B cell (primary cell): ENCODE measurements at regions not wholly inside any gene's neighbourhood (a gene's known extent, or its start where the extent isn't known, plus 50 kb on each side); places are given as distances from the start of the nearest gene placed in this dataset.

Experiments used
- ATAC-seq: fragments of 200-7000 bp; cut with Tn5 transposase; one replicate; pipeline ENCODE4 v1.10.0; 2021; ENCODE audit warnings: low read depth, mild to moderate bottlenecking, moderate number of reproducible peaks, moderate library complexity
- CTCF ChIA-PET: fragments of 350-600 bp; sonication (Branson Sonifier 250); formaldehyde crosslinking; loops from one replicate; lab custom pipeline; 2021; ENCODE audit warnings: antibody characterized with exemption, inconsistent platforms; lab: Charles Lee
- POLR2A ChIA-PET: fragments of 350-600 bp; sonication (Branson Sonifier 250); formaldehyde crosslinking; loops from one replicate; lab custom pipeline; 2021; ENCODE audit warnings: antibody characterized with exemption; lab: Charles Lee
- DNase-seq: peaks from one replicate; pipeline ENCODE4 v3.0.0; 2013
- H2AFZ ChIP-seq: 2 replicates; pipeline ENCODE4 v1.6.1; 2012; ENCODE audit warnings: mild to moderate bottlenecking, low read depth, low read length; ENCODE audit not compliant: insufficient read depth, poor library complexity, severe bottlenecking
- H3K27ac ChIP-seq, 2 donors: 1 replicate in 1 of 2; 2 replicates in 1 of 2; pipeline ENCODE4 v1.5.1; 2012 to 2013; ENCODE audit warnings: low read length in 2 of 2, mild to moderate bottlenecking in 2 of 2, moderate library complexity in 1 of 2
- H3K27me3 ChIP-seq, 4 experiments: fragments of 200-600 bp in 1 of 4; sonication (generic) in 1 of 4; replicated peaks in 1 of 4; 1 replicate in 2 of 4; 2 replicates in 2 of 4; pipeline versions ENCODE4 v1.6.1 to v1.7.0; 2013 to 2016; ENCODE audit warnings: low read length in 3 of 4, mild to moderate bottlenecking in 2 of 4, mixed read lengths in 1 of 4, moderate library complexity in 1 of 4; ENCODE audit not compliant: insufficient read depth in 4 of 4, control insufficient read depth in 3 of 4; ENCODE audit errors: control extremely low read depth in 1 of 4
- H3K36me3 ChIP-seq, 2 experiments: replicated peaks in 1 of 2; 1 replicate in 1 of 2; 2 replicates in 1 of 2; pipeline versions ENCODE4 v1.6.1 to v1.7.1; 2013; ENCODE audit warnings: low read length in 1 of 2; ENCODE audit not compliant: insufficient read depth in 2 of 2, control insufficient read depth in 1 of 2; ENCODE audit errors: control extremely low read depth in 1 of 2, extremely low read depth in 1 of 2
- H3K4me1 ChIP-seq, 2 donors: fragments of 200-600 bp in 1 of 2; sonication (generic) in 1 of 2; 1 replicate in 1 of 2; 2 replicates in 1 of 2; pipeline versions ENCODE4 v1.5.1 to v1.6.1; 2013 to 2017; ENCODE audit warnings: low read length in 2 of 2; ENCODE audit not compliant: control insufficient read depth in 2 of 2, insufficient read depth in 2 of 2
- H3K4me2 ChIP-seq: replicated peaks from 2 replicates; pipeline ENCODE3; 2012; ENCODE audit warnings: mild to moderate bottlenecking, low read depth, low read length; ENCODE audit not compliant: poor library complexity, severe bottlenecking
- H3K4me3 ChIP-seq, 5 experiments: fragments of 200-600 bp in 1 of 5; sonication (generic) in 1 of 5; 1 replicate in 3 of 5; 2 replicates in 2 of 5; pipeline versions ENCODE4 v1.5.1 to v1.7.0; 2011 to 2016; ENCODE audit warnings: low read length in 4 of 5, mild to moderate bottlenecking in 4 of 5, low read depth in 2 of 5, control low read depth in 1 of 5, moderate library complexity in 1 of 5; ENCODE audit not compliant: insufficient read depth in 1 of 5; ENCODE audit errors: control extremely low read depth in 1 of 5, extremely low read depth in 1 of 5
- H3K79me2 ChIP-seq: fragments of 200-600 bp; sonication (generic); one replicate; pipeline ENCODE4 v1.6.0; 2016; ENCODE audit warnings: low read length; ENCODE audit not compliant: control insufficient read depth, insufficient read depth
- H3K9ac ChIP-seq: fragments of 200-600 bp; sonication (generic); 2 replicates; pipeline ENCODE4 v1.6.1; 2017; ENCODE audit warnings: mild to moderate bottlenecking, low read length, moderate library complexity
- H3K9me3 ChIP-seq, 3 donors: one replicate each; pipeline versions ENCODE4 v1.6.1 to v1.7.1; 2013; ENCODE audit warnings: low read length in 2 of 3; ENCODE audit not compliant: control insufficient read depth in 2 of 3, insufficient read depth in 1 of 3; ENCODE audit errors: control extremely low read depth in 1 of 3
- H4K20me1 ChIP-seq: 2 replicates; pipeline ENCODE4 v1.6.0; 2012; ENCODE audit warnings: mild to moderate bottlenecking, low read length; ENCODE audit not compliant: insufficient read depth, control insufficient read depth, poor library complexity, severe bottlenecking
- H3K27ac Mint-ChIP-seq: one replicate; pipeline ENCODE4 v1.8.0; 2021; ENCODE audit warnings: mixed read lengths
- H3K27me3 Mint-ChIP-seq: one replicate; pipeline ENCODE4 v1.8.0; 2021; ENCODE audit warnings: mixed read lengths
- H3K4me1 Mint-ChIP-seq: one replicate; pipeline ENCODE4 v1.8.0; 2021; ENCODE audit warnings: mixed read lengths
- H3K4me3 Mint-ChIP-seq: one replicate; pipeline ENCODE4 v1.8.0; 2021; ENCODE audit warnings: mixed read lengths
- H3K9me3 Mint-ChIP-seq: one replicate; pipeline ENCODE4 v1.8.0; 2022; ENCODE audit warnings: mixed read lengths; ENCODE audit not compliant: insufficient read depth
- CTCF ChIP-seq: fragments of 200-600 bp; IDR thresholded peaks from one replicate; pipeline ENCODE4 v1.8.0; 2022; ENCODE audit warnings: antibody characterized with exemption, mild to moderate bottlenecking
- EZH2 ChIP-seq: IDR thresholded peaks from 2 replicates; pipeline ENCODE4 v1.6.1; 2012; ENCODE audit warnings: borderline replicate concordance, low read depth, mild to moderate bottlenecking, moderate library complexity, low read length; ENCODE audit not compliant: insufficient read depth, poor library complexity, severe bottlenecking
- WGBS: methylation state at CpG from one replicate; pipeline ENCODE4 v1.1.5; 2013; ENCODE audit warnings: missing lambda C conversion rate; ENCODE audit not compliant: insufficient coverage; 5-methylcytosine and 5-hydroxymethylcytosine counted together
- intact Hi-C: fragments of 100-400 bp; cut with micrococcal nuclease; formaldehyde crosslinking; loops from one replicate; pipeline ENCODE4 v1.10.0; 2022

GRCh38 chr6:164795056-164795815 lies 514.2 kb downstream of the C6orf118 start:
- intact Hi-C loops: no loop called here
- H3K4me2 ChIP-seq: no peak overlapping the region
- H2AFZ ChIP-seq: no peak overlapping the region
- no peaks in the 10 kb centered on the region for H3K27me3 Mint-ChIP-seq
- H3K4me3 ChIP-seq: no peak overlapping the region
- CTCF ChIA-PET: no interaction called here
- H3K4me1 ChIP-seq: no peaks in the 10 kb centered on the region
- peaks cover 0 to 3% (median 0%) of the 10 kb centered on the region in 3 donors for H3K9me3 ChIP-seq
- H3K9ac ChIP-seq: no peak overlapping the region
- H3K4me3 Mint-ChIP-seq: no peak overlapping the region
- no peak overlapping the region for H3K27ac ChIP-seq
- no peak for ATAC-seq
- TF ChIP-seq EZH2 (no peak), CTCF (no peak)
- H3K9me3 Mint-ChIP-seq: peaks cover 14% of the 10 kb centered on the region
- H3K36me3 ChIP-seq: no peaks in the 10 kb centered on the region
- H4K20me1 ChIP-seq: no peaks in the 10 kb centered on the region
- DNase-seq: no peak
- H3K4me1 Mint-ChIP-seq: no peaks in the 10 kb centered on the region
- no peak overlapping the region for H3K27ac Mint-ChIP-seq
- POLR2A ChIA-PET: no interaction called here
- 87% methylated on average over 5 of the region's 9 CpGs for WGBS
- no peaks in the 10 kb centered on the region for H3K27me3 ChIP-seq
- H3K79me2 ChIP-seq: no peaks in the 10 kb centered on the region

GRCh38 chr6:164792666-164793065 lies 516.7 kb downstream of the C6orf118 start:
- no peaks in the 10 kb centered on the region for H4K20me1 ChIP-seq
- intact Hi-C loops: no loop called here
- Mint-ChIP-seq H3K4me3 (no peak overlapping the region), H3K27ac (no peak overlapping the region), H3K4me1 (no peaks in the 10 kb centered on the region), H3K9me3 (peaks cover 18% of the 10 kb centered on the region), H3K27me3 (no peaks in the 10 kb centered on the region)
- DNase-seq: no peak
- H3K79me2 ChIP-seq: no peaks in the 10 kb centered on the region
- no peaks in the 10 kb centered on the region for H3K36me3 ChIP-seq
- no peaks in the 10 kb centered on the region for H3K4me1 ChIP-seq
- no peak overlapping the region for H2AFZ ChIP-seq
- no peak for ATAC-seq
- H3K9me3 ChIP-seq: peaks cover 0 to 3% (median 0%) of the 10 kb centered on the region in 3 donors
- WGBS: no CpG with 5 or more reads among the region's 1 CpG
- no peak for TF ChIP-seq EZH2
- TF ChIP-seq CTCF: no peak
- no peak overlapping the region for H3K9ac ChIP-seq
- no peak overlapping the region for H3K4me2 ChIP-seq
- H3K27ac ChIP-seq: no peak overlapping the region
- no peaks in the 10 kb centered on the region for H3K27me3 ChIP-seq
- ChIA-PET POLR2A (no interaction called here), CTCF (no interaction called here)
- H3K4me3 ChIP-seq: no peak overlapping the region
